Testis (tissue), 2 donors: ENCODE measurements at regions not wholly inside any gene's neighbourhood (a gene's known extent, or its start where the extent isn't known, plus 50 kb on each side); places are given as distances from the start of the nearest gene placed in this dataset.

Experiments used
- CTCF ChIP-seq, 3 experiments: fragments of 450-650 bp in 2 of 3; fragments of 200-600 bp in 1 of 3; sonication (generic) in 1 of 3; IDR thresholded peaks; one replicate each; pipeline ENCODE4 v1.5.1; 2016 to 2019; ENCODE audit warnings: antibody characterized with exemption in 3 of 3, mild to moderate bottlenecking in 2 of 3, moderate library complexity in 1 of 3
- POLR2A ChIP-seq: fragments of 450-650 bp; IDR thresholded peaks from one replicate; pipeline ENCODE4 v1.6.1; 2017; ENCODE audit warnings: antibody characterized with exemption, mild to moderate bottlenecking, moderate library complexity

GRCh38 chr13:97108530-97108900, 113.6 kb upstream of the MBNL2 start:
- no peak for TF ChIP-seq CTCF (IDR thresholded peaks at IDR 0.05)
- TF ChIP-seq POLR2A = no peak
